Neutrophil (primary cell): ENCODE measurements at regions not wholly inside any gene's neighbourhood (a gene's known extent, or its start where the extent isn't known, plus 50 kb on each side); places are given as distances from the start of the nearest gene placed in this dataset.

ENCODE experiments used
- H3K27ac ChIP-seq: fragments of 200-600 bp; sonication (generic); 2 replicates; pipeline ENCODE4 v1.5.1; 2016; ENCODE audit warnings: mild to moderate bottlenecking, moderate library complexity
- H3K27me3 ChIP-seq: fragments of 200-600 bp; sonication (generic); 2 replicates; pipeline ENCODE4 v1.6.0; 2016; ENCODE audit warnings: mild to moderate bottlenecking
- H3K36me3 ChIP-seq: fragments of 200-600 bp; sonication (generic); 2 replicates; pipeline ENCODE4 v1.5.1; 2017
- H3K4me1 ChIP-seq, 2 experiments: fragments of 200-600 bp in 1 of 2; sonication (generic) in 1 of 2; 1 replicate in 1 of 2; 2 replicates in 1 of 2; pipeline versions ENCODE4 v1.5.1 to v1.6.1; 2013 to 2016; ENCODE audit warnings: low read depth in 1 of 2, low read length in 1 of 2, mild to moderate bottlenecking in 1 of 2, moderate library complexity in 1 of 2; ENCODE audit not compliant: control insufficient read depth in 1 of 2, insufficient read depth in 1 of 2
- H3K4me3 ChIP-seq, 2 experiments: fragments of 200-600 bp in 1 of 2; sonication (generic) in 1 of 2; 1 replicate in 1 of 2; 2 replicates in 1 of 2; pipeline ENCODE4 v1.5.1; 2013 to 2016; ENCODE audit warnings: low read depth in 1 of 2, low read length in 1 of 2, mild to moderate bottlenecking in 1 of 2, moderate library complexity in 1 of 2
- H3K9me3 ChIP-seq: fragments of 200-600 bp; sonication (generic); 2 replicates; pipeline ENCODE4 v1.5.1; 2016
- TF ChIP-seq, protein P1 (sequence below): fragments of 200-600 bp; sonication (generic); IDR thresholded peaks from 2 replicates; pipeline ENCODE4 v1.5.1; 2016; ENCODE audit warnings: antibody characterized with exemption

DNA sequence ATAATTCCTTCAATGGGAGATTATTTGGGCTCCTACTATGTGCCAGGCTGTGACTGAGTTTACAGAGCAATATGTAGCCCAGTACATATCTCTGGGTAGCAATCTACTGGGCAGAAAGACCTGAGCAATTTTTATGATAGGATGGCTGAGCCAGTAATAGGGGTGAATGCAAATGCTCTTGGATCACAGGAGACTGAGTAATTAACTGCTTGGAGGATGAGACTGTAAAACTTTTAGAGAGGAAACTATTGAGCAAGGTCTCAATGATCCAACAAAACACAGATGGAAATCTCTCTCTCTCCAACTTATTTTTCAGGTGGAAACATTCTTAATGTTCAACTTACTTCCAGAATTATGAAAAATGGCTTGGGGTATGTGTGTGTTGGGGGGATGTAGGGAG, 402.2 kb downstream of the AEBP2 start:
- H3K4me1 ChIP-seq, result no peaks in the 10 kb centered on the region
- TF ChIP-seq, protein P1, sequence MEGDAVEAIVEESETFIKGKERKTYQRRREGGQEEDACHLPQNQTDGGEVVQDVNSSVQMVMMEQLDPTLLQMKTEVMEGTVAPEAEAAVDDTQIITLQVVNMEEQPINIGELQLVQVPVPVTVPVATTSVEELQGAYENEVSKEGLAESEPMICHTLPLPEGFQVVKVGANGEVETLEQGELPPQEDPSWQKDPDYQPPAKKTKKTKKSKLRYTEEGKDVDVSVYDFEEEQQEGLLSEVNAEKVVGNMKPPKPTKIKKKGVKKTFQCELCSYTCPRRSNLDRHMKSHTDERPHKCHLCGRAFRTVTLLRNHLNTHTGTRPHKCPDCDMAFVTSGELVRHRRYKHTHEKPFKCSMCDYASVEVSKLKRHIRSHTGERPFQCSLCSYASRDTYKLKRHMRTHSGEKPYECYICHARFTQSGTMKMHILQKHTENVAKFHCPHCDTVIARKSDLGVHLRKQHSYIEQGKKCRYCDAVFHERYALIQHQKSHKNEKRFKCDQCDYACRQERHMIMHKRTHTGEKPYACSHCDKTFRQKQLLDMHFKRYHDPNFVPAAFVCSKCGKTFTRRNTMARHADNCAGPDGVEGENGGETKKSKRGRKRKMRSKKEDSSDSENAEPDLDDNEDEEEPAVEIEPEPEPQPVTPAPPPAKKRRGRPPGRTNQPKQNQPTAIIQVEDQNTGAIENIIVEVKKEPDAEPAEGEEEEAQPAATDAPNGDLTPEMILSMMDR, result no peak

DNA sequence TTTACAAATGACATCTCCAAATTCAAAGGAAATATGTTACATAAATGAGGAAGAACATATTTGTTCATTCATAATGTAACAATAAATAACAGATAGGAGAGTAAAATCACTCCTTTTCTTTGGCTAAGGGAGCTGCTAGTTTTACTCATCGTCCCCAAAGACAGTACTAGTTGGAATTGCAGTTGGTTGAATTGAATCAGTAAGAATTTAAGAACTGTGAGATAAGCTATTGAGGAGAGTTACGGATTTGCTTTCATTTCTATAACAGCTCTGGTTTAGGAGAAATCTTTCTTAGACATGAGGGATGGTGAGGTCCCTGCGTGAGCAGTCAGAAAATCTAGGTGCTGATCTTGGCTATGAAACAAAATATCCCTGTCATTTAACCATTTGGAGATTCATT, 402.8 kb downstream of the AEBP2 start:
- no peak overlapping the region for H3K27ac ChIP-seq
- no peak overlapping the region for H3K4me3 ChIP-seq
- no peaks in the 10 kb centered on the region for H3K36me3 ChIP-seq
- no peaks in the 10 kb centered on the region for H3K4me1 ChIP-seq
- H3K27me3 ChIP-seq, result no peaks in the 10 kb centered on the region
- TF ChIP-seq, protein P1, result no peak
- no peaks in the 10 kb centered on the region for H3K9me3 ChIP-seq

More for the DNA sequence above, 402.2 kb downstream of the AEBP2 start:
- Histone ChIP-seq H3K4me3 (no peak overlapping the region), H3K27ac (no peak overlapping the region), H3K27me3 (no peaks in the 10 kb centered on the region), H3K36me3 (no peaks in the 10 kb centered on the region), H3K9me3 (no peaks in the 10 kb centered on the region)

DNA sequence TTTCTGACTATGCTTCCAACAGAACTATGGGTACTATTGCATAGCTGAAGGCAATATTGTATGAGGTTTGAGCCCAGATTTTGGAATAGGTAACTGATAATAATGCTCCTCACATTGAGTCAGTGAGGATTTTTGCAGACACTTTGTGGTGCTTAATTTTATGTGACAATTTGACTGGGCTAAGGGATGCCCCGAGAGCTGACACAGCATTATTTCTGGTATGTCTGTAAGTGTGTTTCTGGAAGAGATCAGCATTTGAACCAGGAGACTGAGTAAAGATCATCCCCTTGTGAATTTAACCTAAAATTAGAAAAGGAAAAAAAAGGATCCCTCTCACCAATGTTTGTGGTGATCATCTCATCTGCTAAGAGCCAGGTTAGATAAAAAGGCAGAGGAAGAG, 404.9 kb downstream of the AEBP2 start:
- Histone ChIP-seq H3K27ac (no peak overlapping the region), H3K36me3 (no peaks in the 10 kb centered on the region), H3K4me1 (peaks cover 0 to 4% of the 10 kb centered on the region in 2 experiments), H3K4me3 (no peak overlapping the region), H3K9me3 (no peaks in the 10 kb centered on the region), H3K27me3 (no peaks in the 10 kb centered on the region)
- TF ChIP-seq, protein P1, result no peak

DNA sequence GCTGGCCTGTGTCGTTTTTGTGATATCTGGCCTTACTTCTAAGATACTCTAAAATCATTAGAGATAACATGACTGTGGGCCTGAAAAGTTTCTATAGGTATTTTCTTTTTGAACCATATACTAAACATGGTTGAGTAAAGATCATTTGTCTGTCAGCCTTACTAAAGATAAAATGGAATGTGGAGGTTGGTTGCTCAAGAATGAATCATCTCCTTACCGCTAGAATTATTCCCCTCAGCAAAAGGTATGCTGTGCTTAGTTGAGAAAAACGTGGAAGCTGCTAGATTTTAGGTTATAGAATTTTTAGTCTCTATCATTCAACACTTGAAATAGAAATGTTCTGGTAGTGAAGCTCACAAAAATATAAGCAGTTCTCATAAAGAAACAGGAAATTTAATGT, 407.3 kb downstream of the AEBP2 start:
- Histone ChIP-seq H3K4me1 (peaks cover 0 to 4% of the 10 kb centered on the region in 2 experiments), H3K36me3 (no peaks in the 10 kb centered on the region), H3K9me3 (no peaks in the 10 kb centered on the region), H3K4me3 (no peak overlapping the region), H3K27ac (no peak overlapping the region), H3K27me3 (no peaks in the 10 kb centered on the region)
- TF ChIP-seq, protein P1, result no peak

DNA sequence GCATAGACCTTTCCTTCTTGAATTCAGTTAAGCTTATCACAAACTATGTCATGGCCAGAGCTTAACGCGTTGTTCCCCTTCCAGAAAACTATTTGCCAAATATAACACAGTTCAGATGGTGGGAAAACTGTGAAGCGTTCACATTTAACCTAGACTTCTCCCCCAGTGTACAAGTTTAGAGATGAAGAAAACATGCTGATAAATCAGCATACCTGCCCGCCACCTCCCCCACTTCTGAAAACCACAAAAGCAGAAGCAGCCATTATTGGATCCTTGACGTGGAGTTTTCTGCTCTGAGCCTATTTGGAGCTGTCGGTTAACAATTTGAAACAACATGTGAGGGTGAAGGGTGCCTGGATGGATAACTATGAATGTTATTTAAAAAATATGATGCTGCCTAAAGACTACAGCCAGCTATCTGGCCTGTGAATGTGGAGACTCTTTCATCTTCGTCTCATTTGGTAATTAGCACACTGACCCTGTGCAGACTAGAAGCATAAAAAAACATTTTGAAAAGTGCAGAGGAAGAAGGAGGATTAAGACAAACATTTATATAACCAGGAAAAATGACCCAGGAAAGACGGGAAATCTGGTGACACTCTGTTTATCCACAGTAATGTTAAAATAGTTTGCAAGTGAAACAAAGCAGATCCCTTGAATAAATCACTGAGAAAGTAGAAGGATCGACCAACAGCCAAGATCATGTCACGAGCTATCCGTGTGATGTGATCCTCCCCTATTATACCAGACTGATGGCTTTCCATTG, 408.2 kb downstream of the AEBP2 start:
- Histone ChIP-seq H3K4me3 (no peak overlapping the region), H3K9me3 (no peaks in the 10 kb centered on the region), H3K27ac (no peak overlapping the region), H3K36me3 (no peaks in the 10 kb centered on the region), H3K27me3 (no peaks in the 10 kb centered on the region), H3K4me1 (peaks cover 0 to 4% of the 10 kb centered on the region in 2 experiments)
- TF ChIP-seq, protein P1, result no peak
